HG02610 (cell line): ENCODE measurements at regions not wholly inside any gene's neighbourhood (a gene's known extent, or its start where the extent isn't known, plus 50 kb on each side); places are given as distances from the start of the nearest gene placed in this dataset.
A peak's percentile ranks its signal among the peaks of the same experiment; 100 is the strongest.

ENCODE experiments used
- ATAC-seq: cut with Tn5 transposase; IDR thresholded peaks from one replicate; pipeline ENCODE4 v1.9.1; 2021; ENCODE audit warnings: mild to moderate bottlenecking, moderate library complexity; ENCODE audit not compliant: unreplicated experiment

DNA sequence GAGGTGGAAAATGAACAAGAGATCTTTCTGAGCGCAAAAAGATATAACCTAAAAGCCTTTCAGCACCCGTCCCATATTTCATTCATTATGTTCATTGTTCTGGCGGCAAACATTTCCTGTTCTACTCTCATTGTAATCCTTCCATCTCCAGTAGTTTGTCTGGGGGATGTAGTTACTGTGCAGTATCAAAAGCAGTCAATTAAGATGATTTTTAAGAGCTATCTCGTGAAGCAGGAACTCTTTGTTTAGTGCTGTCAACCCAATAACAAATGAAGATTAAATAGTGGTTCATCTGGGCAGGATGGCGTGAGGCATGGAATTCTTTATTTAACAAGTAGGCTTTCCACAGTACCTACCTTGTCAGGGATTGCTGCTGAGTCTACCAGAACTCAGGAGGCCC is 876.7 kb downstream of the HACE1 start:
- ATAC-seq, result no peak

- no peak for ATAC-seq
These were observed 877.1 kb downstream of the HACE1 start for GRCh38 chr6:103982574-103982973.

GRCh38 chr6:103979308-103979707 is 880.4 kb downstream of the HACE1 start:
- ATAC-seq, result no peak

DNA sequence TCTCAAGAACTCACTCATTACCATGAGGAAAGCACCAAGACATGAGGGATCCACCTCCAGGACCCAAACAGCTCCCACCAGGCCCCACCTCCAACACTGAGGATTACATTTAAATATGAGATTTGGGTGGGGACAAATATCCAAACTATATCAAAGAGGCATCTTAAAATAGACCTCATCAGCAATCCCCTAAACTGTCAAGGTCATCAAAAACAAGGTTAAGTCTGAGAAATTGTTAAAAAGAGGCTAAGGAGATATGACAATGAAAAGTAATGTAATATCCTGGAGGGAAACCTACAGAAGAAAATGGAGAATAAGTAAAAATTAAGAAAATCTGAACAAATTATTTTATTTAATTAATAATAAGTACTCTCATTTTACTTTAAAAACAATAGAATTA is 922.3 kb downstream of the HACE1 start:
- no peak for ATAC-seq

- no peak for ATAC-seq
These were observed 934.4 kb downstream of the HACE1 start for GRCh38 chr6:103925317-103925716.

- no peak for ATAC-seq
These were observed 949.7 kb downstream of the HACE1 start for GRCh38 chr6:103910018-103910417.

DNA sequence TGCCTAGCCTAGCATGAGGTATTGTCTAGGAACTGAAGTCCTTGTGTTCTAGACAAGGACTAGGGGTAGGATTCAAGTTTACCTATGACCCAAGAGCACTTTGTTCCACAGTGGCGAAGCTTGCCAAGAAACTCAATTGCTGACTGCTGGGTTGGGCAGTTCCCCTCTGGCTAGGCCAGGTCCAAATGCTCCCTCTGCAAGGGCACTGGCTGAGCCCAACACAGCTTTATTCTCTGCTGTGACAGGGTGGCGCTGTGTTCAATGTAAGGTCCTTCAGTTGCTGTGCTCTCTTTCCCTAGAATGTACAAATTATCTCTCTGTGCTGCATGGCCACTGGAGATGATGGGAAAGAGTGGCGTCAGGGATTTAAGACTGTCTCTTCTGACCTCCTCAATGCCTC is 950.8 kb downstream of the HACE1 start:
- ATAC-seq, result no peak

- ATAC-seq, result peak; percentile 58
These were observed 964.6 kb downstream of the HACE1 start for GRCh38 chr6:103895136-103895535.

DNA sequence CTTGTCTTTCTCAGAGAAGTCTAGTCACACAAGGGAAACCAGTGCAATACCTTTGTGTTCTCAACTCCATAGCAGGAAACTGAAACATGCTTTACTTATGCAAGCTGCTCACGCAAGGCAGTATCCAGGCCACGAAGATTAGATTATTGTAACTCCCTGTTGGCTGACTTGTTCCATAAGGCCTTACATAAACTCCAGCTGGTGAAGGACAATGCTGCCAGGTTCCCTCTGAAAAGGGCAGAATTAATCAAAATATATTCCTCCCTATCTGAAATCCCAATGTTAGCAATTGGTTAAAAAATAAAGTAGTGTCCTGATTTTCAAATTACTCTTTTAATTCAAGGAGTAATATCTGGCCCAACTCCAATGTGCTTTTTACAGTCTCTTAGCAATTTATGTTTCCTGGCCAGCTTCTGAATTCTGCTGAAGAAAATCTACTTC is 966.6 kb downstream of the HACE1 start:
- no peak for ATAC-seq

DNA sequence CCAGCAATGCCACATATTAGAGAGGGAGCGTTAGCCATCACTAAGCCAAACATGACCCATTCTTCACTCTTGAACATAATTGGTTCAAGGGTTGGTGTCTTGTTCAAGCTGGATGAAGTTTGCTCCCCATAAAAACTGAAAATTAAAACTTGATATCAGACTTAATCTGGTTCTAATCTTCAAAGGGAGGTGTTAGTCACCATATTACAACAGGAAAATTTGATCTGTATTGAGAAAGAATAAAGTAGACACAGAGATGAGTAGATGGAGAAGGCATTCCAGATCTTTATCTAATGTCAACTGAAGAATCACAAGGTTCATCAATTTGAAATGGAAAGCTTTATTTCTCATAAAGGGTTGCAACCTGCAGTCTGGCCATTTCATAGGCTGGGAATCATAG is 972.8 kb downstream of the HACE1 start:
- no peak for ATAC-seq

DNA sequence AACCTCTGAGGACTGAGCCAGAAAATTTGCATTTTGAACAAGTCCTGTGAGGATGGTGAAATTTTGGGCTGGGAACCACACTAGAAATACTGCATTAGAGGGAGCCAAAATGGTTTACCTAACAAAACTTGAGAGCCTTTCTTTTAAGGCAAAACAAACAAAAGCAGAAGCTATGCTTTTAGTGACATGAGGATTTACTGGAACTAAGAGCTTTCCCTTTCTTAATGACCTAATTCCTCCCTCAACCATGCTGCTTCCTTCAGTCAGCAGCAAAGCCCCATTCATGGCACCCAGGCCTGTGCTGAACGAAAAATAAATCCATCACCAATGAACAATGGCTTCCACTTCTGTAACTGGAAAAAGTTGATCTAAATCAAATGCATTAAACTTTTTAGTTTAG is 974.3 kb downstream of the HACE1 start:
- ATAC-seq, result no peak

- ATAC-seq, result no peak
These were observed 979.9 kb downstream of the HACE1 start for GRCh38 chr6:103879800-103880199.

GRCh38 chr6:103875221-103875620 is 984.5 kb downstream of the HACE1 start:
- ATAC-seq, result no peak

DNA sequence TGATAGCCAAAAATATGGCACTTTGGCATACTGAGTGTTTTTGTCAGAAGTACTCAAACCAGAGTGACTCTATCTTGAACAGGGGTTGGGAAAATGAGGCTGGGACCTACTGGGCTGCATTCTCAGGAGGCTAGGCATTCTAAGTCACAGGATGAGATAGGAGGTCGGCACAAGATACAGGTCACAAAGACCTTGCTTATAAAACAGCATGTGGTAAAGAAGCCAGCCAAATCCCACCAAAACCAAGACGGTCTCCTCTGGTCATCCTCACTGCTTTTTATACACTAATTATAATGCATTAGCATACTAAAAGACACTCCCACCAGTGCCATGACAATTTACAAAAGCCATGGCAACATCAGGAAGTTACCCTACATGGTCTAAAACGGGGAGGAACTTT is 985.1 kb downstream of the HACE1 start:
- ATAC-seq, result no peak

DNA sequence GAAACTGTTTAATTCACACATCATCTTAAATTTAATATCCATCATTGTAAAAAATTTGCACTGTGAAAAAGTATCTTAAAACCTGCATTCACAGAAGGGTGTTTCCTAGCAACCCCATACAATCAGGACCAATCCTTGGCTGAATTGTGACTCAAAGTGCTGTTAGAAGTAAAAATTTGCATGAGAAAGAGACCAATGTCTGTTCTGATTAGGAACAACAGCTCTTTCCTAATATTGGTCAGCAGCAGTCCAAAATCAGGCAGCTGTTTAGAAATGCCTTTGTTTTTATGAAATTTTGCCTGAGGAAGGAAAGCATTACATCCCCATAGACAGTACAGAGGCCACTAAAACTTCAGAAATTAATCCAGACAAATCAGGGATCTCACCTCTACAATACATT is 987.0 kb downstream of the HACE1 start:
- ATAC-seq, result no peak

GRCh38 chr6:103872233-103872632 is 987.5 kb downstream of the HACE1 start:
- no peak for ATAC-seq

DNA sequence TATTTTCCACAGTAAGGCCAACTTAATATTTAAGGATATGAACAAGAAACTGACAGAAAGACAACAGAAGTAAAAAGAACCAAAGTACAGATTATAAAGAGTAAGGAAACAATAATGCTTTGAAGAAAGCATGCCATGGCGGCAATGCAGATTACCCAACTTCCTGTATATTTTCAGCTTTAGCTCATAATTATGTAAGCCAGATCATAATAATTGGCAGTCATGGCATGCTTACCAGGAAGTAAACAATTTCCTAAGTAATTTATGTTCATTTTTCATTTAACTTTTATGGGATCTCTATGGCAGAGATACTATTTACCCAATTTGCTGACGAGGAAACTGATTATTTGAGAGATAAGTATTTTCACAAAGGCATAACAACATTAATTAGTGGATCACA is 988.7 kb downstream of the HACE1 start:
- ATAC-seq, result no peak

DNA sequence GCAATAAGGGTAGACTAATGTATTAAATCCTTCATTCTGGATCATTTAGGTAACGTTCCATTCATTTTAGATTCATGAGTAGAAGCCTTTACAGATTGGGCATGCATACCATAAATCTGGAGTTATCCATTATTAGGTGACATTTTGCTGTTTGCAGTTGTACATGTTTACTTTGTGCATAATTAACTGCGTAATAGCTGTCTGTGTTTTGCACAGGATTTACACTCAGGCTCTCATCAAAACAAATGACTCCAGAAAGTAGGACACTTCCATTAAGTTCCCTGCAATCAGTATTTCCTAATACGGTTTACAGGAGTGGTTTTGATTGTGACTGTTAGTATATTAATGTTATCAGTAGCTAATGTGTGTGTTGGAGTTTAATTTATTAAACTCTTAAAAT is 997.4 kb downstream of the HACE1 start:
- no peak for ATAC-seq

- no peak for ATAC-seq
These were observed 1001.7 kb downstream of the HACE1 start for GRCh38 chr6:103858003-103858402.

DNA sequence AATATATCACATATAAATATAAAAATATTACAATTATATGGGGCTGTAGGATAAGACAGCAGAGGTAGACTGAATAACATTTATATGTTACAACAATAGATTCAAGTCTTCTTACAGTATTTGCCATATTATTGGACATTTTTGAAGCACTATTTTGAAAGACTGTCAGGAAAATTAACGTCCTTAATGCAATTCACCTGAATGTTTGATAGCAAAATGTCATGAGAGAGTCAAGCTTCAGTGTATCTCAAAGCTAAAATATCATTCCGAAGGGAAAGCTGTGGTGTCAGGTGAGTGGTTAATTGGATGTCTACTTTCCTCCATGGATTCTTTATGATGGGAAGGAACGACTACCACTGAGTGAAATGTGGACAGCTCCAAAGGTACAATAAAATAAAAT is 1004.0 kb downstream of the HACE1 start:
- ATAC-seq, result no peak

DNA sequence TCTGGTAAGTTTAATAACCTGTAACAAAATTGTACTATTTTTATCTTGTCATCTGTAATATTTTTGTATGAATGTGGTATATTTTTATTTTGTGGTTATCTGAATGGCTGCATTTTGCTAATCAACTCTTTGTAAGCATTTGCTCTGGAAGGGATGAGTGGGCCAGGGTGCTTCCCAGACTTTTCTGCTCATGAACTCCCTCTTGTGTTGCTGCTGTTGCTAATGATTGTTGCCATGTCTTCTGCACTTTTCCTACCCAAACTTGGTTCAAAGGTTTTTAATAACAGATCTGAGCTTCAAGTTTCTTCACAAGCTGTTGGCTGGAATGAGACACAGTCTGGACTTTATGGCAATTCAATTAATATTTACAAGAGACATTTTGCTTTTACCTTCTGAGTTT is 1005.7 kb downstream of the HACE1 start:
- no peak for ATAC-seq

- no peak for ATAC-seq
These were observed 1021.3 kb downstream of the HACE1 start for GRCh38 chr6:103838457-103838856.

DNA sequence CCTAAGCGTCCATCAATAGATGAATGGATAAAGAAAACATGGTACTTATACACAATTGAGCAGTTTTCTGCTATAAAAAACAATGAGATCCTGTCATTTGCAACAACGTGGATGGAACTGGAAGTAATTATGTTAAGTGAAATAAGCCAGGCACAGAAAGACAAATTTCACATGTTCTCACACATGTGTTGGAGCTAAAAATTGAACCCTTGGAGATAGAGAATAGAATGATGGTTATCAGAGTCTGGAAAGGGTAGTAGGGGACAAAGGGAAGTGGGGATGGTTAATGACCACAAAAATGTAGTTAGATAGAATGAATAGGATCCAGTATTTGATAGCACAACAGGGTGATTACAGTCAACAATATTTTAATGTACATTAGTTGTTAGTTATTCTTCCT is 1033.5 kb downstream of the HACE1 start:
- ATAC-seq, result no peak

DNA sequence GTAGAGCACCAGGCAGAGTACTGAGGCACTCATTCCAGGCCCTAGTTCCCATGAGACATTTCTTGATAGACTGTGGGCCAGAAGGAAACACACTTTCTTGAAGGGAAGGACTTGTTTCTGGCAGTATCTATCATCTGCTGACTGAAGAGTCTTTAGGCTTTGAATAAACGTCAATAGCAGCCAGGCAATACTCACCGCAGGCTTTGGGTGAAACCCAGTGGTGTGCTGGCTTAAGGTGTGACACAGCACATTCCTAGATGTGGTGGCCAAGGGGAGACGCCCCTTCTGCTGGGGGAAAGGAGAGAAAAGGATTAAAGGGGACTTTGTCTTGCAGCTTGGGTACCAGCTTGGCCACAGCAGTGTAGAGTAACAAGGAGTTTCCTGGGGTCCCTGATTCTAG is 1039.6 kb downstream of the HACE1 start:
- no peak for ATAC-seq
